ENCODE measurements at regions not wholly inside any gene's neighbourhood (a gene's known extent, or its start where the extent isn't known, plus 50 kb on each side); places are given as distances from the start of the nearest gene placed in this dataset.

DNA sequence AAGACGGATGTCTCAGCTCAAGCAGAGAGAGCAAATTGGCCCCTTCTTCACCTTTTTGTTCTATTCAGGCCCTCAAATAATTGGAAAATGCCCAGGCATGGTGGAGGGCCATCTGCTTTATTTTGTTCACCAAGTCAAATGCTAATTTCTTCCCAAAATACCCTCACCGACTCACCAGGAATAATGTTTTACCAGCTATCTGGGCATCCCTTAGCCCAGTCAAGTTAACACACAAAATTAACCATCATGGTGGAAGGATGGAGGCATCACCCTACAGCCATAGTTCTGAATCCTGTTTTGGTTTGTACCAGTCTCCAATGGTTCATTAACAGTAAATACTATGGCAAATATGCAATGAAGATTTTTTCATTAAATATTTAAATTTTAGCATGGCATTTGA, 51.7 kb upstream of the SERP2 start:
- H3K4me3 ChIP-seq (ENCODE audit: low read length) = no peak overlapping the region
- TF ChIP-seq, protein P1, sequence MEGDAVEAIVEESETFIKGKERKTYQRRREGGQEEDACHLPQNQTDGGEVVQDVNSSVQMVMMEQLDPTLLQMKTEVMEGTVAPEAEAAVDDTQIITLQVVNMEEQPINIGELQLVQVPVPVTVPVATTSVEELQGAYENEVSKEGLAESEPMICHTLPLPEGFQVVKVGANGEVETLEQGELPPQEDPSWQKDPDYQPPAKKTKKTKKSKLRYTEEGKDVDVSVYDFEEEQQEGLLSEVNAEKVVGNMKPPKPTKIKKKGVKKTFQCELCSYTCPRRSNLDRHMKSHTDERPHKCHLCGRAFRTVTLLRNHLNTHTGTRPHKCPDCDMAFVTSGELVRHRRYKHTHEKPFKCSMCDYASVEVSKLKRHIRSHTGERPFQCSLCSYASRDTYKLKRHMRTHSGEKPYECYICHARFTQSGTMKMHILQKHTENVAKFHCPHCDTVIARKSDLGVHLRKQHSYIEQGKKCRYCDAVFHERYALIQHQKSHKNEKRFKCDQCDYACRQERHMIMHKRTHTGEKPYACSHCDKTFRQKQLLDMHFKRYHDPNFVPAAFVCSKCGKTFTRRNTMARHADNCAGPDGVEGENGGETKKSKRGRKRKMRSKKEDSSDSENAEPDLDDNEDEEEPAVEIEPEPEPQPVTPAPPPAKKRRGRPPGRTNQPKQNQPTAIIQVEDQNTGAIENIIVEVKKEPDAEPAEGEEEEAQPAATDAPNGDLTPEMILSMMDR (conservative IDR thresholded peaks at IDR 0.05; ENCODE audit: low read length) = no peak
- no peak for DNase-seq (ENCODE audit: low read depth)

DNA sequence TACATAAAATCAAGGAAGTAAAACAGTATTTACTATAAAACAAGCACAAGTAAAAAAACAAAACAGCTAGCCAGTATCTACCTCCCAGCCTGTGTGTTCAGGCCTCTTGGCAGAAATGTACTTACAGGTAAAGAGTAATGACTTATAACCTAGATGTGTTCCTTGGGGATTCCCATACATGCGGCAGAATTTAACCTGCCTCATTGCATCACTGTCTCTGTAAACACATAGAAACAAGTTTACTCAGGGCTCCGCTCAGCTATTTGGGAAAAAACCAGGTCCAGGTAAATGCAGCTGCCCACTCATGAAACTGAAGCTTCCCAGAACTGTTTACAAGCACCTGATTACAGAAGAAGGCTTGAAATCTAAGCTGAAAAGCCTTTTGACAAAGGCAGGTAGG, 50.7 kb upstream of the SERP2 start:
- no peak for DNase-seq (ENCODE audit: low read depth)
- TF ChIP-seq, protein P1 (conservative IDR thresholded peaks at IDR 0.05; ENCODE audit: low read length) = no peak
- H3K4me3 ChIP-seq (ENCODE audit: low read length) = no peak overlapping the region

DNA sequence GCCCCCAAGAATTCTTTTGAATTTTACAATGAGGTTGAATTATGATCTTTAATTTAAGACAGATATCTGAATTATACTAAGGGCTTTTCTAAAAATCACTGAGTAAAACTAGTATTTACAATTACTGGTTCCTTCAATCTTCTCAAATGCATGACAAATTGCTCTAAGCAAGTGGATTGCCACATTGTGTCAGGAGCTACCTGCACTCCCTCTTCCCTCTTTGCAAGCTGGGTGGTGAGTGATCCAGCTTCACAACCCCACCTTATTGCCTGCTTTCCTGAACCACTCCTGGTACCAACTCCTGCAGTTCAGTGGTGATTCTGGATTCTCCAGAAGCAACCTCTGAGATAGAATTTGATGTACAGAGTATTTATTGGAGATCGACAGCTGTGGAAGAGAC, 49.9 kb upstream of the SERP2 start:
- TF ChIP-seq, protein P1 (conservative IDR thresholded peaks at IDR 0.05; ENCODE audit: low read length) = no peak
- H3K4me3 ChIP-seq (ENCODE audit: low read length) = no peak overlapping the region

More for the DNA sequence above, 49.9 kb upstream of the SERP2 start:
- no peak for DNase-seq (ENCODE audit: low read depth)

Data from AG10803 (cell line).